PC-9 (cell line): ENCODE measurements at regions not wholly inside any gene's neighbourhood (a gene's known extent, or its start where the extent isn't known, plus 50 kb on each side); places are given as distances from the start of the nearest gene placed in this dataset.

Source experiments
- EZH2 ChIP-seq: fragments of 200-600 bp; sonication (generic); IDR thresholded peaks from 2 replicates; pipeline ENCODE4 v1.8.0; 2017; ENCODE audit warnings: antibody characterized with exemption, low read depth
- TF ChIP-seq, protein P1 (sequence below): fragments of 200-600 bp; sonication (generic); conservative IDR thresholded peaks from 2 replicates; pipeline ENCODE4 v1.6.1; 2017; ENCODE audit warnings: mixed run types, antibody characterized with exemption, mild to moderate bottlenecking, moderate library complexity

- TF ChIP-seq, protein P1, sequence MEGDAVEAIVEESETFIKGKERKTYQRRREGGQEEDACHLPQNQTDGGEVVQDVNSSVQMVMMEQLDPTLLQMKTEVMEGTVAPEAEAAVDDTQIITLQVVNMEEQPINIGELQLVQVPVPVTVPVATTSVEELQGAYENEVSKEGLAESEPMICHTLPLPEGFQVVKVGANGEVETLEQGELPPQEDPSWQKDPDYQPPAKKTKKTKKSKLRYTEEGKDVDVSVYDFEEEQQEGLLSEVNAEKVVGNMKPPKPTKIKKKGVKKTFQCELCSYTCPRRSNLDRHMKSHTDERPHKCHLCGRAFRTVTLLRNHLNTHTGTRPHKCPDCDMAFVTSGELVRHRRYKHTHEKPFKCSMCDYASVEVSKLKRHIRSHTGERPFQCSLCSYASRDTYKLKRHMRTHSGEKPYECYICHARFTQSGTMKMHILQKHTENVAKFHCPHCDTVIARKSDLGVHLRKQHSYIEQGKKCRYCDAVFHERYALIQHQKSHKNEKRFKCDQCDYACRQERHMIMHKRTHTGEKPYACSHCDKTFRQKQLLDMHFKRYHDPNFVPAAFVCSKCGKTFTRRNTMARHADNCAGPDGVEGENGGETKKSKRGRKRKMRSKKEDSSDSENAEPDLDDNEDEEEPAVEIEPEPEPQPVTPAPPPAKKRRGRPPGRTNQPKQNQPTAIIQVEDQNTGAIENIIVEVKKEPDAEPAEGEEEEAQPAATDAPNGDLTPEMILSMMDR, result no peak
- no peak for TF ChIP-seq EZH2
Observed at GRCh38 chr3:4245671-4246070, 57.5 kb upstream of the SETMAR start.
